ENCODE measurements at regions not wholly inside any gene's neighbourhood (a gene's known extent, or its start where the extent isn't known, plus 50 kb on each side); places are given as distances from the start of the nearest gene placed in this dataset.

DNA sequence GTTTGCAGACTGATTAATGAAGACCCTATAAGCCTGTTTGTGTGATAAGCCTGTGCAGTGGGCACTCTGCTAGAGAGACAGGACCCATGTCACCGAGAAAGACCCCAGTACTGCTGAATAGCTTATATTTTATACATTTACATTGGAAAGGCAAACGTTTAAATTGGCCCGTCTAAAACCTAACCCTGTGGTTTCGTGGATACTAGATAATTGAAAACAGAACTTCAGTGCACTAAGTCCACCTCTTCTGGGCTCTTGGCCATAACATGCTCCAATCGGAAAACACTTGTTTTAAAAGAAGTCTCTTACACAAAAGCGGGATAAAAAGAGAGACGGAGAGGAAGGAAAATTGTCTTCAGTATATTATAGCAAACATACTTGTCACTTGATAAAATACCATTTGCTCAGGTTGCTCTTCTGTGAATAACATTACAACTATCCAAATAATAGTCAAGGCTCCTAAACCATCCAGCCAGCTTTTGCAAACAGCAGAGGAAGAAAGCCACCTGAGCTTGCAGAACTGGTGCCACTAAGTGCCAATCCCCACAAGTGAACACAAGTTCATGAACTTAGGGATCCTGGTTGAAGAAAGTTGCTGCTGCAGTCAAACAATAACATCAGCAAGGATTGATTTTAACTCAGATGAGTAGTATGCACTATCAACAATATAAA is 218.4 kb upstream of the FN1 start:
- TF ChIP-seq, protein P1, sequence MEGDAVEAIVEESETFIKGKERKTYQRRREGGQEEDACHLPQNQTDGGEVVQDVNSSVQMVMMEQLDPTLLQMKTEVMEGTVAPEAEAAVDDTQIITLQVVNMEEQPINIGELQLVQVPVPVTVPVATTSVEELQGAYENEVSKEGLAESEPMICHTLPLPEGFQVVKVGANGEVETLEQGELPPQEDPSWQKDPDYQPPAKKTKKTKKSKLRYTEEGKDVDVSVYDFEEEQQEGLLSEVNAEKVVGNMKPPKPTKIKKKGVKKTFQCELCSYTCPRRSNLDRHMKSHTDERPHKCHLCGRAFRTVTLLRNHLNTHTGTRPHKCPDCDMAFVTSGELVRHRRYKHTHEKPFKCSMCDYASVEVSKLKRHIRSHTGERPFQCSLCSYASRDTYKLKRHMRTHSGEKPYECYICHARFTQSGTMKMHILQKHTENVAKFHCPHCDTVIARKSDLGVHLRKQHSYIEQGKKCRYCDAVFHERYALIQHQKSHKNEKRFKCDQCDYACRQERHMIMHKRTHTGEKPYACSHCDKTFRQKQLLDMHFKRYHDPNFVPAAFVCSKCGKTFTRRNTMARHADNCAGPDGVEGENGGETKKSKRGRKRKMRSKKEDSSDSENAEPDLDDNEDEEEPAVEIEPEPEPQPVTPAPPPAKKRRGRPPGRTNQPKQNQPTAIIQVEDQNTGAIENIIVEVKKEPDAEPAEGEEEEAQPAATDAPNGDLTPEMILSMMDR (IDR thresholded peaks at IDR 0.05) = no peak
- TF ChIP-seq POLR2A (IDR thresholded peaks at IDR 0.05) = no peak
- TF ChIP-seq EP300 (IDR thresholded peaks at IDR 0.05) = no peak

All from ovary (tissue), 3 donors.